ENCODE measurements at regions not wholly inside any gene's neighbourhood (a gene's known extent, or its start where the extent isn't known, plus 50 kb on each side); places are given as distances from the start of the nearest gene placed in this dataset.

- intact Hi-C loops (cut with DNase I), result no loop called here
- no peak for DNase-seq
These were observed 140.1 kb upstream of the GMDS start for GRCh38 chr6:2385471-2385983.

DNA sequence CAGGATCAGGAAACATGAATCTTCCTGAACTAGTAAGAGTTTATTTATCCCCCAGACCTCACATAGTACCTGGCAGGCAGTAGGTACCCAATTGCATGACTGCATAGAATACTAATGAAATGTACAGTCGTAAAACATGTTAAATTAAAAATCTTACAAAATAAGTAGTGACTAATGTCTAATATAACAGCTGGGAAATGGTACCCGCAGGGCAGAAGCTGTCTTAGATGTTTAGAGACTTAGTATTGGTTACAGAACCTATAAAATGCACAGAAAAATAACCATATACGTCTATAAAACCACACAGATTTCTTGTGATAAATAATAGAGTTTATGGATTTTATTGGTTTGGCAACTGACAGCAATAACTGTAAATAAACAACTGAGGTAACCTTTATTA is 139.1 kb upstream of the GMDS start:
- intact Hi-C loops (cut with DNase I), result no loop called here
- DNase-seq, result no peak

- DNase-seq, result no peak
These were observed 136.7 kb upstream of the GMDS start for GRCh38 chr6:2381872-2382661.

GRCh38 chr6:2378891-2379652 is 133.7 kb upstream of the GMDS start:
- intact Hi-C loops (cut with DNase I), result no loop called here
- DNase-seq, result no peak

More at GRCh38 chr6:2381872-2382661, 136.7 kb upstream of the GMDS start:
- intact Hi-C loops (cut with DNase I), result no loop called here

DNA sequence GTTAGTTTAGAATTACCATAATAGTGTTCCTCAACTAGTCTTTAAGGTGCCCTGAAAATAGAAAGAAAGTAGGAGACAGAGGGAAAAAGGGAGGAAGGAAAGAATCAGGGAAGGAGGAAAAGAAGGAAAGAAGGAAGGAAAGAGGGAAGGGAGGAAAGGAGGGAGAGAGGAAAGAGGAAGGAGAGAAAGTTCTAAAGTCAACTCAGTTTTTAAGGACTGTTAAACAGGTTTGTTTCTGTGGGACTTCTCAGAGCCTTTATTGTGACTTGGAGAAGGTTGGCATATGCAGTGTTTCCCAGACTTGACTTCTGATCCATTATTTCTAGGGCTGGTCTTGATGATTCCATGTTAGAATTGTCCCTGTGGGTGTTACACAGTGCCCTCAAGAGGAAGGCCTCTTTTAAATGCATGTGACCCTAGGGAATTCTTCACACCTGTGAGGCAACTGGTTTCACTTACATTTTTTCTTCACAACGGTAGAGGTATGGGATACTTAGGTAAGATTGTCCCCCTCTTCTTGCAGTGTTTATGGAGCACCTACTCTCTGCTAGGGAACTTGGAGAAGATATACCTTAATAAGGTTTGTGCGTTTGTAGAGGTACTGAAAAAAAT is 132.7 kb upstream of the GMDS start:
- DNase-seq, result no peak
- intact Hi-C loops (cut with DNase I), result no loop called here

DNA sequence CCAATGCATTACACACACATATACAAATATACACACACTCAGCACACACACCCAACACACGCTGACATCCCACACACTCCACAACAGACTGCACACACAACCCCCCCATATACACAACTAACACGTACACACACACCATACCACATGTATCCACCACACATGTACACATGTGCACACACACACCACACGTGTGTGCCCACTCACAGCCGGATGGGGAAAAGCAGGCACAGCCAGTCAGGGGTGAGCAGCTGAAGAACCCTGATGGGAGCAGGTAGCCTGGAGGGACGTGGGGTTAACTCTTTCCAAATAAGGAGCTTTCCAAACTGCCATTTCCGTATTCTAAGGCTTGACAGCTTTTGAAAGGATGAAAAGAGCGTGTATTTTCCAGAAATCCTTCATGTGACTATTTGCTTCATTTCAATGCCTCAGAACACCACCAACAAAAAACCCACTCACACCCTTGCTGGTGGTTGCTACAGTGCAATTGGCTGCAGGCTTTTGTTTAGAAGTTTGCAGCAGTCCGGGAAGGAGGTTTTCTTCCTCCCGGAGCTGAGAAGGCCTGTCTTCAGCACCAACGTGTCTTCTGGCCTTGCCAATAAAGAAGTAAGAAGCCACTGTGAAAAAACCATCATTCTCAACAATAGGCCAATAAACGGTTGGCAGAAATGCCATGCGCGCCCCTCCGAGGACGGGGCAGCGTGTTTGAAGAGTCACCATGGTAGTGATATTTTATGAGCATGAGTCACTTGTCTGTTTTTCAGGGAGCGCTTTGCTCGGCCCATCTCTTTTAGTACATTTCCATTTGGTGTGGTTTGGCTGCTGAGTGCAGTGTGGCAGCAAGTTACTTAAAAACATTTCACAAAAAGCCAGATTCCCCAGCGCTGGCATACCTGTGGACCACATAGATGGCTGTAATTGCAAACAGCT is 131.3 kb upstream of the GMDS start:
- DNase-seq, result peak in 1 of 10 donors; percentile 81
- intact Hi-C loops (cut with DNase I), result no loop called here

- DNase-seq, result no peak
- intact Hi-C loops (cut with DNase I), result no loop called here
These were observed 130.0 kb upstream of the GMDS start for GRCh38 chr6:2375443-2375842.

DNA sequence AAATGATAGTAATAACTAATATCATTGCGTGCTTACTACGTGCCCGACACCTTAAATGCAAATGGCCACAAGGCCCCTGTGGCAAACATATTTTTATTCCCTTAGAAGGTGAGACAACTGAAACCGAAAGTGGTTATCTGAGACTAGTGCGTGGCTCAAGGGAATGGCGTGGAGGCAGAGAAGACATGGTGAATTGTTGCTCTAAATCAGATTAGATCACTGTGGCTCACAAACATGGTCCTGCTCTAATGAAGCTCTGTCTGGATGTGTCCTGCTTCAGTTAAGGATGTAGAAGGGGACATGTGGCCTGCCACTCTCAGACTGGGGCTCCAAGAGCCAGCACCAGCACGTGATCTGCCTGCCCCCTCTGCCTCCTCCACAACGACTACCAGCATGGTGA is 124.2 kb upstream of the GMDS start:
- DNase-seq, result no peak
- intact Hi-C loops (cut with DNase I), result no loop called here

GRCh38 chr6:2363211-2363610 is 117.8 kb upstream of the GMDS start:
- DNase-seq, result no peak
- intact Hi-C loops (cut with DNase I), result no loop called here

- intact Hi-C loops (cut with DNase I), result no loop called here
These were observed 115.8 kb upstream of the GMDS start for GRCh38 chr6:2361195-2361594.

DNA sequence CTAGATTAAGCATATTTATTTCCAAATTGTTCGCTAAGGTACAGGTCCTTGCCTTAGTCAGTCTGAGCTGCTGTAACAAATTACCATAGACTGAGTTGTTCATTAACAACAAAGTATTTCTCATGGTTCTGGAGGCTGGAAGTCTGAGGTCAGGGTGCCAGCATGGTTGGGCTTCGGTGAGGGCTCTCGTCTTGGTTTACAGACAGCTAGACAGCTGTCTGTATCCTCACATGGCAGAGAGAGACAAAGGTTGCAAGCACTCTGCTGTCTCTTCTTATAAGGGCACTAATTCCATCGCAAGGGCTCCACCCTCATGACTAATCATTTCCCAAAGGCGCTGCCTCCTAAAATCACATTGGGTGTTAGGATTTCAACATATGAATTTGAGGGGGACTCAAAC is 115.3 kb upstream of the GMDS start:
- no peak for DNase-seq
- intact Hi-C loops (cut with DNase I), result no loop called here

More at GRCh38 chr6:2361195-2361594, 115.8 kb upstream of the GMDS start:
- DNase-seq, result no peak

GRCh38 chr6:2360126-2360525 is 114.7 kb upstream of the GMDS start:
- intact Hi-C loops (cut with DNase I), result no loop called here
- DNase-seq, result no peak

DNA sequence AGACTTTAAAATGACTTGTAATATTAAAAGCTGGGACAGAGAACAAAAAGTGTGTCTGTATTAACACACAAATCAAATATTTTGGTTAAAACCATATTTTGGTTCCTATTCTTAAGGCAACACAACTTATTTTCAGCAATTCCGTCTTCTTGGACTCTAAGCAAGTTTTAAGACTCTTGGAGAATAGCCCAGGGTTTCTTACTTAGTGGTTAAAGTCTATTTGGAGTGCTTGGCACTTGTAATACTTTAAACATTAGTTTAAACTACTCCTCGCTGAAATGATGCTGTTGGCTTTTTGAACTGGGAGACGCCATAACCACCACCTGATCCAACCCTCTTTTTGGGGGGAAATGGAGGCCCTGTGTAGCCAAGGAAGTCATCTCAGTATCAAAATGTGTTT is 109.7 kb upstream of the GMDS start:
- DNase-seq, result no peak
- intact Hi-C loops (cut with DNase I), result loop anchor here (2.0 to 10.0 kb wide), 3 partner anchors 250 to 758 kb away; no protein-coding TSS in a partner anchor

DNA sequence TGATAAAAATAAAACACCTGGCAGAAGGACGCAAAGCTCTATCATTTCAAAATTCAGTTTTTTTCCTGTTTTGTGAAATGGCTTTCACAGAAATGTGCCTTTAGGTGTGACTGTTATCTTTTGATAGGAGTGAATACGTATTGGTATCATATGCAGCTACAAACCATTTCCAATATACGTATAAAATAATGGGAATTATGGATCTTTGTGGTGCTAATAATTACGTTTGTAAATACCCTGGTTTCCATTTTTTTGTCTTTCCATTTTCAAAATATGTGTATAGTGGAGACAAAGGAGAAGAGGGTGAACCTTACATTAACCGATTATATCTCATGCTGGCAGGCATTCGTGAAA is 108.7 kb upstream of the GMDS start:
- no peak for DNase-seq
- intact Hi-C loops (cut with DNase I), result loop anchor here (1.0 to 10.0 kb wide), 4 partner anchors 249 to 757 kb away; no protein-coding TSS in a partner anchor

DNA sequence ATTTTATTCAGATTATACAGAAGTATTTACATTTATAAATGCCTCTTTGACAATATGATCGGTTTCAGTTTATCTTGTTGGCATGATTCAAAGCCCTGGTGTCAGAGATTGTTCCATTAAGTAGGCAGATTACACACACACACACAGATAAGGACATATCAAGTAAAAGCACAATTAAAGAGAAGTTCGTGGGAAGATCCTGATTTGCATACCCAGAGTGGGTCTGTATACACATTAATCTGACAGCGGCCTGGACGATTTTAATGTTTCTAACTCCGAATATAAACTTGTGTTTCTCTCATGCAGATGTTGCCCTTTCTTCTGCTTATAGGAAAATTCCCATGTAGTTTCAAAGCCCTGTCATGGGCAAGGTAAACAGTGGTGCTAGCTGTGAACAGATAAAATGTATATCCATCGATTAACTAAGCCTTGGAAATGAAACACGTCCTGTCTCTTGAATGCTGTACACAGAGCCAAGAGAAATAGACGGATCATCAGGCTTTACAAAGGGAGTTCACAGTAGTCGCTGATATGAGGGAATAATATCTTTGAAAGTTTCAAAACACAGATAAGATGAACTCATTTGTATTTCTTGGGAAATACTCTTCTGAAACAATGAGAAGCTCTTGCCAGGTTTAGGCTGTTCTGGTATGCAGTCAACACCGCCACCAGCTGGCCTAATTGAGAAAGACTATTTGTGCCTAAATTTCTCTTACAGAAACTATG is 108.2 kb upstream of the GMDS start:
- intact Hi-C loops (cut with DNase I), result loop anchor here (1.0 to 10.0 kb wide), 4 partner anchors 249 to 757 kb away; no protein-coding TSS in a partner anchor
- peak in 6 of 10 donors; percentile 48 to 89 (median 56) for DNase-seq

GRCh38 chr6:2351807-2352431 is 106.5 kb upstream of the GMDS start:
- intact Hi-C loops (cut with DNase I), result loop anchor here (10.0 kb wide), 2 partner anchors 247 to 283 kb away; no protein-coding TSS in a partner anchor
- no peak for DNase-seq

DNA sequence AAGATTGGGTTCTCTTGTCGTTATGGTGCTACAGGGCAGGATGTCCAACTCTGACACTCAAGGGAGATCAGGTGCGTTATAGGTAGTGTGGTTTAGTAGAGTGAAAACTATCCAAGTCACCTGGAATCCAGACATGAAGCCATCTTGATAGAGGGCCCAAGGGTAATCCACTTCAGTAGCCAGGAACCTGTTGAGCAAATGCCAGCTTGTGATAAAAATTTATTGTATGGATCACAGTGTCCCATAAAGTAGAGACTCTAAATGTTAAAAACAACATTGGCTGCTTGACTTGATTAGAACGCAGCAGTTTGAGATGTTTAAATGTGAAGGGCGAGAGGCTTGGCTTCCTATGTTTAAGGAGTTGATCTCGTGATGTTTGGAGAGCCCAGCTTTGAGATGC is 105.7 kb upstream of the GMDS start:
- intact Hi-C loops (cut with DNase I), result loop anchor here (10.0 kb wide), 2 partner anchors 246 to 284 kb away; no protein-coding TSS in a partner anchor
- no peak for DNase-seq

GRCh38 chr6:2346078-2346477 is 100.7 kb upstream of the GMDS start:
- intact Hi-C loops (cut with DNase I), result no loop called here
- DNase-seq, result no peak
